ENCODE measurements at regions not wholly inside any gene's neighbourhood (a gene's known extent, or its start where the extent isn't known, plus 50 kb on each side); places are given as distances from the start of the nearest gene placed in this dataset.
"Not testable (repeated sequence)": the region's sequence is repeated elsewhere in the genome, so short reads cannot be mapped to it uniquely, and the experiment has no call there.

DNA sequence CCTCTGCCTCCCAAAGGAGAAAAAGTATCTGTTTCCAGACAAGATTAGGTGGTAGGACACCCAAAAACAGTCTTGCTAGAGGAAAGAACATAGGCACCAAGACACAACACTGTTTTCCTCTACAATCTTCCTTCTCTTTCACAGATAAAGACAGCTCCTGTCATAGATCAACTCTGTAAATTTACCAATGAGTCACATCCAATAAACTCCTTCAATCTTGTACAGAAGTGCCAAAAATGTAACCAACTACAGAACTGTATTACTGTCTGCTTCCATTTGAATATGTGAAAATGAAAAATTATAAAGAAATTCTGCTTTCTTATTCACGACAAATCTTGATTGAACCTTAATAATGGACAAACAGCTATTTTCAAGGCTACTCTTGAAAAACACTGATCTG lies 286.9 kb downstream of the PLK2 start:
- no peak overlapping the region for H3K27ac Mint-ChIP-seq

DNA sequence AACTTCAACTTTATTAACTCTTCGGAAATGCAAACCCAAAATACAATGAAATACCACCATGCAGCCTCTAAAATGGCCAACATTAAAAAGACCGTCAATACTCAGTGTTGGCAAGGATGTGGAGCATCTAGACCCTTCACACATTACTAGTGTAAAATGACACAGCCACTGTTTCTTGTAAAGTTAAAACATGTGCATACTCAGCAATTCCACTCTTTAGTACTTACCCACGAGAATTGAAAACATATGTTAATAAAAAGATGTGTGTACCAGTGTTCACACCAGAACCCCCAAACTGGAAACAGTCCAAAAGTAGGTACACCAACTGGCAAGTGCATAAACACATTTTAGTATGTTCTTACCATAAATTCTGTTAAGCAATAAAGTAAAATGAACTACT lies 294.7 kb downstream of the PLK2 start:
- H3K9me3 Mint-ChIP-seq = no peaks in the 10 kb centered on the region
- no peak overlapping the region for H3K4me3 Mint-ChIP-seq
- no peaks in the 10 kb centered on the region for H3K36me3 Mint-ChIP-seq (ENCODE audit: low read depth)
- H3K27ac Mint-ChIP-seq = no peak overlapping the region
- no peaks in the 10 kb centered on the region for H3K4me1 Mint-ChIP-seq (ENCODE audit: low read depth)
- no peaks in the 10 kb centered on the region for H3K27me3 Mint-ChIP-seq (ENCODE audit: insufficient read depth)
- intact Hi-C loops (cut with micrococcal nuclease) = no loop called here
- no peak for DNase-seq (ENCODE audit: low spot score)

More for the DNA sequence above, 286.9 kb downstream of the PLK2 start:
- Mint-ChIP-seq H3K27me3 (ENCODE audit: insufficient read depth) (no peaks in the 10 kb centered on the region), H3K4me1 (ENCODE audit: low read depth) (no peaks in the 10 kb centered on the region), H3K4me3 (no peak overlapping the region), H3K36me3 (ENCODE audit: low read depth) (no peaks in the 10 kb centered on the region), H3K9me3 (no peaks in the 10 kb centered on the region)
- DNase-seq (ENCODE audit: low spot score) = no peak
- intact Hi-C loops (cut with micrococcal nuclease) = no loop called here

DNA sequence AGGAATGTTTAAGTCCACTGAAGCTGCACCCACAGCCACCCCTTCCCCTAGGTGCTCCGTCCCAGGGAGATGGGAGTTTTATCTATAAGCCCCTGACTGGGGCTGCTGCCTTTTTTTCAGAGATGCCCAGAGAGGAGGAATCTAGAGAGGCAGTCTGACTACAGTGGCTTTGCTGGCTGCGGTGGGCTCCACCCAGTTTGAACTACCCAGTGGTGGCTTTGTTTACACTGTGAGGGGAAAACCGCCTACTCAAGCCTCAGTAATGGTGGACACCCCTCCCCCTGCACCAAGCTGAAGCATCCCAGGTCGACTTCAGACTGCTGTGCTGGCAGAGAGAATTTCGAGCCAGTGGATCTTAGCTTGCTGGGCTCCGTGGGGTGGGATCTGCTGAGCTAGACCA lies 298.0 kb downstream of the PLK2 start:
- H3K27ac Mint-ChIP-seq; H3K36me3 Mint-ChIP-seq (ENCODE audit: low read depth); H3K4me3 Mint-ChIP-seq; intact Hi-C loops (cut with micrococcal nuclease); H3K9me3 Mint-ChIP-seq; DNase-seq (ENCODE audit: low spot score); H3K4me1 Mint-ChIP-seq (ENCODE audit: low read depth); H3K27me3 Mint-ChIP-seq (ENCODE audit: insufficient read depth): not testable (repeated sequence)

- Mint-ChIP-seq H3K36me3 (ENCODE audit: low read depth) (no peaks in the 10 kb centered on the region), H3K4me1 (ENCODE audit: low read depth) (no peaks in the 10 kb centered on the region), H3K9me3 (no peaks in the 10 kb centered on the region), H3K27me3 (ENCODE audit: insufficient read depth) (no peaks in the 10 kb centered on the region), H3K4me3 (no peak overlapping the region), H3K27ac (no peak overlapping the region)
- intact Hi-C loops (cut with micrococcal nuclease) = no loop called here
- no peak for DNase-seq (ENCODE audit: low spot score)
Observed at GRCh38 chr5:58156973-58157701, 302.7 kb downstream of the PLK2 start.

GRCh38 chr5:58156361-58156760 lies 303.5 kb downstream of the PLK2 start:
- intact Hi-C loops (cut with micrococcal nuclease) = no loop called here
- H3K27me3 Mint-ChIP-seq (ENCODE audit: insufficient read depth) = no peaks in the 10 kb centered on the region
- no peak overlapping the region for H3K4me3 Mint-ChIP-seq

GRCh38 chr5:58153255-58153654 lies 306.6 kb downstream of the PLK2 start:
- Mint-ChIP-seq H3K4me3 (no peak overlapping the region), H3K27me3 (ENCODE audit: insufficient read depth) (no peaks in the 10 kb centered on the region), H3K9me3 (no peaks in the 10 kb centered on the region), H3K27ac (no peak overlapping the region), H3K36me3 (ENCODE audit: low read depth) (no peaks in the 10 kb centered on the region), H3K4me1 (ENCODE audit: low read depth) (no peaks in the 10 kb centered on the region)
- DNase-seq (ENCODE audit: low spot score) = no peak
- intact Hi-C loops (cut with micrococcal nuclease) = no loop called here

More at GRCh38 chr5:58156361-58156760, 303.5 kb downstream of the PLK2 start:
- DNase-seq (ENCODE audit: low spot score) = no peak
- no peaks in the 10 kb centered on the region for H3K36me3 Mint-ChIP-seq (ENCODE audit: low read depth)
- no peaks in the 10 kb centered on the region for H3K9me3 Mint-ChIP-seq
- H3K4me1 Mint-ChIP-seq (ENCODE audit: low read depth) = no peaks in the 10 kb centered on the region
- no peak overlapping the region for H3K27ac Mint-ChIP-seq

GRCh38 chr5:58151414-58151813 lies 308.5 kb downstream of the PLK2 start:
- Mint-ChIP-seq H3K9me3 (no peaks in the 10 kb centered on the region), H3K4me3 (no peak overlapping the region), H3K27me3 (ENCODE audit: insufficient read depth) (no peaks in the 10 kb centered on the region), H3K27ac (no peak overlapping the region), H3K36me3 (ENCODE audit: low read depth) (no peaks in the 10 kb centered on the region), H3K4me1 (ENCODE audit: low read depth) (no peaks in the 10 kb centered on the region)
- no peak for DNase-seq (ENCODE audit: low spot score)
- intact Hi-C loops (cut with micrococcal nuclease) = no loop called here

- Mint-ChIP-seq H3K36me3 (ENCODE audit: low read depth) (no peaks in the 10 kb centered on the region), H3K4me3 (no peak overlapping the region), H3K9me3 (no peaks in the 10 kb centered on the region), H3K4me1 (ENCODE audit: low read depth) (no peaks in the 10 kb centered on the region), H3K27ac (no peak overlapping the region), H3K27me3 (ENCODE audit: insufficient read depth) (no peaks in the 10 kb centered on the region)
- no peak for DNase-seq (ENCODE audit: low spot score)
- intact Hi-C loops (cut with micrococcal nuclease) = no loop called here
Observed at GRCh38 chr5:58150926-58151325, 309.0 kb downstream of the PLK2 start.

DNA sequence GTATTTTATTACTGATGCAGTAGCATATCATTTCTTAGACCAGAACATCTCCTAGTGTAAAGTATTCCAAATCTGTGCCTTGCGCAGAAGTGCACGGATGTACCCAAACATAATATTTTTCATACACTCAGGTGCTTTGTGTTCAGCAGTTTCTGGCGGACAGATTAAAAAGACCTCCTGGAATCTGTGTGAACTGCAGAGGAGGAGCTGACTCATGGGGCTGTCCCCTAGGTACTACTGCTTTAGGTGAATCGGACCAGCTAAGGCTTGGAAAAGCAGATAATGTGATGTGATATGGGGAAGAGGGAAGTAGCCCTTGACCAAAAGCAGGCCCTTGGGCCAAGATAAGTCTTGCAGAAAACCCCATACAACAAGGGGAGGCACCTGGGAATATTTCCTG lies 310.1 kb downstream of the PLK2 start:
- intact Hi-C loops (cut with micrococcal nuclease) = no loop called here
- no peak overlapping the region for H3K27ac Mint-ChIP-seq
- no peaks in the 10 kb centered on the region for H3K9me3 Mint-ChIP-seq

GRCh38 chr5:58149345-58149744 lies 310.5 kb downstream of the PLK2 start:
- Mint-ChIP-seq H3K27me3 (ENCODE audit: insufficient read depth) (no peaks in the 10 kb centered on the region), H3K27ac (no peak overlapping the region), H3K4me3 (no peak overlapping the region), H3K4me1 (ENCODE audit: low read depth) (no peaks in the 10 kb centered on the region), H3K9me3 (no peaks in the 10 kb centered on the region), H3K36me3 (ENCODE audit: low read depth) (no peaks in the 10 kb centered on the region)
- intact Hi-C loops (cut with micrococcal nuclease) = no loop called here
- no peak for DNase-seq (ENCODE audit: low spot score)

More for the DNA sequence above, 310.1 kb downstream of the PLK2 start:
- Mint-ChIP-seq H3K36me3 (ENCODE audit: low read depth) (no peaks in the 10 kb centered on the region), H3K4me3 (no peak overlapping the region), H3K4me1 (ENCODE audit: low read depth) (no peaks in the 10 kb centered on the region), H3K27me3 (ENCODE audit: insufficient read depth) (no peaks in the 10 kb centered on the region)
- DNase-seq (ENCODE audit: low spot score) = no peak

GRCh38 chr5:58148254-58148775 lies 311.6 kb downstream of the PLK2 start:
- no peak overlapping the region for H3K27ac Mint-ChIP-seq
- H3K4me1 Mint-ChIP-seq (ENCODE audit: low read depth) = no peaks in the 10 kb centered on the region

GRCh38 chr5:58145397-58145934 lies 314.4 kb downstream of the PLK2 start:
- intact Hi-C loops (cut with micrococcal nuclease) = no loop called here
- DNase-seq (ENCODE audit: low spot score) = no peak
- H3K27me3 Mint-ChIP-seq (ENCODE audit: insufficient read depth) = no peaks in the 10 kb centered on the region
- H3K36me3 Mint-ChIP-seq (ENCODE audit: low read depth) = no peaks in the 10 kb centered on the region
- no peaks in the 10 kb centered on the region for H3K9me3 Mint-ChIP-seq
- no peak overlapping the region for H3K4me3 Mint-ChIP-seq
- H3K27ac Mint-ChIP-seq = no peak overlapping the region
- no peaks in the 10 kb centered on the region for H3K4me1 Mint-ChIP-seq (ENCODE audit: low read depth)

More at GRCh38 chr5:58148254-58148775, 311.6 kb downstream of the PLK2 start:
- Mint-ChIP-seq H3K27me3 (ENCODE audit: insufficient read depth) (no peaks in the 10 kb centered on the region), H3K4me3 (no peak overlapping the region), H3K36me3 (ENCODE audit: low read depth) (no peaks in the 10 kb centered on the region), H3K9me3 (no peaks in the 10 kb centered on the region)
- no peak for DNase-seq (ENCODE audit: low spot score)
- intact Hi-C loops (cut with micrococcal nuclease) = no loop called here

- Mint-ChIP-seq H3K36me3 (ENCODE audit: low read depth) (no peaks in the 10 kb centered on the region), H3K27me3 (ENCODE audit: insufficient read depth) (no peaks in the 10 kb centered on the region), H3K4me1 (ENCODE audit: low read depth) (no peaks in the 10 kb centered on the region), H3K4me3 (no peak overlapping the region), H3K9me3 (no peaks in the 10 kb centered on the region), H3K27ac (no peak overlapping the region)
- DNase-seq (ENCODE audit: low spot score) = no peak
- intact Hi-C loops (cut with micrococcal nuclease) = no loop called here
Observed at GRCh38 chr5:58143727-58144126, 316.2 kb downstream of the PLK2 start.

Data from activated T-helper 1 cell treated with anti-CD3 and anti-CD28 coated beads, Interleukin-12 subunit alpha, Interleukin-12 subunit beta, Interleukin-2, Interleukin-4 antibody, amounts not matched to agents 30 ng/mL and 10 ng/mL and 1 ng/mL, durations not matched to agents 14 hours and 24 hours and 36 hours (primary cell).